Caco-2 (cell line): ENCODE measurements at regions not wholly inside any gene's neighbourhood (a gene's known extent, or its start where the extent isn't known, plus 50 kb on each side); places are given as distances from the start of the nearest gene placed in this dataset.

Experiments
- BruUV-seq: library from RNA; stranded (reverse); fragments of 400-500 nt; replicated peaks from 2 replicates; lab custom pipeline; 2021; lab: Mats Ljungman, UMichigan
- CTCF ChIA-PET: fragments of 300-600 bp; sonication (Branson Sonifier 250); formaldehyde crosslinking; loops from one replicate; lab custom pipeline; 2022; ENCODE audit warnings: antibody characterized with exemption; lab: Charles Lee
- POLR2A ChIA-PET: fragments of 300-600 bp; sonication (Branson Sonifier 250); formaldehyde crosslinking; loops from one replicate; lab custom pipeline; 2022; ENCODE audit warnings: antibody characterized with exemption; lab: Charles Lee
- DNase-seq, 2 experiments: peaks; one replicate each; pipeline versions ENCODE4 v3.0.0 to v3.0.0-alpha.2; 2020 to 2022
- H3K27me3 ChIP-seq: replicated peaks from 2 replicates; pipeline ENCODE4 v1.6.0; 2011; ENCODE audit warnings: low read length; ENCODE audit not compliant: control insufficient read depth, insufficient read depth
- H3K36me3 ChIP-seq: 2 replicates; pipeline ENCODE4 v1.5.1; 2011; ENCODE audit warnings: low read length; ENCODE audit not compliant: control insufficient read depth, insufficient read depth
- H3K4me1 ChIP-seq: fragments of 250-450 bp; sonication (Bioruptor Pico); 2 replicates; pipeline ENCODE4 v1.5.1; 2020; ENCODE audit warnings: mild to moderate bottlenecking
- H3K4me3 ChIP-seq: 2 replicates; pipeline ENCODE4 v1.5.1; 2011; ENCODE audit warnings: low read depth, mild to moderate bottlenecking, control low read depth, low read length
- H3K9me3 ChIP-seq: fragments of 250-450 bp; sonication (Bioruptor Pico); 2 replicates; pipeline ENCODE4 v1.5.1; 2020; ENCODE audit warnings: mild to moderate bottlenecking, moderate library complexity
- H3K27ac Mint-ChIP-seq: one replicate; pipeline ENCODE4 v1.8.0; 2022; ENCODE audit warnings: mixed read lengths; ENCODE audit not compliant: unreplicated experiment
- H3K27me3 Mint-ChIP-seq: one replicate; pipeline ENCODE4 v1.8.0; 2022; ENCODE audit warnings: mixed read lengths; ENCODE audit not compliant: insufficient read depth, unreplicated experiment
- H3K36me3 Mint-ChIP-seq: one replicate; pipeline ENCODE4 v1.8.0; 2022; ENCODE audit warnings: mild to moderate bottlenecking, mixed read lengths; ENCODE audit not compliant: insufficient read depth, unreplicated experiment
- H3K4me1 Mint-ChIP-seq: one replicate; pipeline ENCODE4 v1.8.0; 2022; ENCODE audit warnings: low read depth, mixed read lengths; ENCODE audit not compliant: unreplicated experiment
- H3K4me3 Mint-ChIP-seq: one replicate; pipeline ENCODE4 v1.8.0; 2022; ENCODE audit warnings: mild to moderate bottlenecking, moderate library complexity, mixed read lengths; ENCODE audit not compliant: unreplicated experiment
- H3K9me3 Mint-ChIP-seq: one replicate; pipeline ENCODE4 v1.8.0; 2022; ENCODE audit warnings: mixed read lengths; ENCODE audit not compliant: unreplicated experiment
- intact Hi-C: fragments of 100-400 bp; cut with micrococcal nuclease; formaldehyde crosslinking; loops from one replicate; pipeline ENCODE4 v1.10.0; 2022; ENCODE audit not compliant: unreplicated experiment
- TF ChIP-seq, protein P1 (sequence below), 2 experiments: fragments of 200-600 bp in 1 of 2; IDR thresholded peaks; 1 replicate in 1 of 2; 2 replicates in 1 of 2; pipeline versions ENCODE4 v1.5.1 to v1.8.0; 2011 to 2022; ENCODE audit warnings: antibody characterized with exemption in 1 of 2, control low read depth in 1 of 2, inconsistent platforms in 1 of 2, low read depth in 1 of 2, low read length in 1 of 2, mild to moderate bottlenecking in 1 of 2, moderate library complexity in 1 of 2; ENCODE audit not compliant: insufficient read depth in 1 of 2, severe bottlenecking in 1 of 2, unreplicated experiment in 1 of 2

DNA sequence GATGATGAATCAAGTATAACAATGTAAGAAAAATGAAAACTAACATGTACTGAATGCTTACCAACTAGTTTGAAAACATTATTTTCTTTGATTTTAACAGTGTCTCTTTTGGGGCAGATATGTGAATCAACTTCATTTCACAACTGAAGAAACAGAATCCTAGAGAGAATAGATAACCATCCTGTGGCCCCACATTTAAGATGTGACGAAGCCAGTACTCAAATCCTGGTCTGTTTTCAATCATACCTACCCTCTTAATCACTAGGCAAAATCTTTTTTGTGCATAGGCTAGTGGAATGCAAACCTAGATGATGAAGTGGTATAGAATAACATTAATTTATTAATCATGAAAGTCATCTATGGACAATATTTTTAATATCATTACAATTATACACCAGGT, 371.6 kb upstream of the EPHA7 start:
- H3K9me3 ChIP-seq, result no peaks in the 10 kb centered on the region
- Mint-ChIP-seq H3K27me3 (no peaks in the 10 kb centered on the region), H3K36me3 (no peaks in the 10 kb centered on the region), H3K9me3 (no peaks in the 10 kb centered on the region), H3K27ac (no peak overlapping the region), H3K4me1 (no peaks in the 10 kb centered on the region), H3K4me3 (no peak overlapping the region)
- intact Hi-C loops, result no loop called here
- H3K36me3 ChIP-seq, result no peaks in the 10 kb centered on the region
- no peaks in the 10 kb centered on the region for H3K4me1 ChIP-seq
- no peak for DNase-seq
- H3K4me3 ChIP-seq, result no peak overlapping the region
- ChIA-PET CTCF (no interaction called here), POLR2A (no interaction called here)
- no TSS peak for BruUV-seq
- H3K27me3 ChIP-seq, result no peaks in the 10 kb centered on the region
- TF ChIP-seq, protein P1, sequence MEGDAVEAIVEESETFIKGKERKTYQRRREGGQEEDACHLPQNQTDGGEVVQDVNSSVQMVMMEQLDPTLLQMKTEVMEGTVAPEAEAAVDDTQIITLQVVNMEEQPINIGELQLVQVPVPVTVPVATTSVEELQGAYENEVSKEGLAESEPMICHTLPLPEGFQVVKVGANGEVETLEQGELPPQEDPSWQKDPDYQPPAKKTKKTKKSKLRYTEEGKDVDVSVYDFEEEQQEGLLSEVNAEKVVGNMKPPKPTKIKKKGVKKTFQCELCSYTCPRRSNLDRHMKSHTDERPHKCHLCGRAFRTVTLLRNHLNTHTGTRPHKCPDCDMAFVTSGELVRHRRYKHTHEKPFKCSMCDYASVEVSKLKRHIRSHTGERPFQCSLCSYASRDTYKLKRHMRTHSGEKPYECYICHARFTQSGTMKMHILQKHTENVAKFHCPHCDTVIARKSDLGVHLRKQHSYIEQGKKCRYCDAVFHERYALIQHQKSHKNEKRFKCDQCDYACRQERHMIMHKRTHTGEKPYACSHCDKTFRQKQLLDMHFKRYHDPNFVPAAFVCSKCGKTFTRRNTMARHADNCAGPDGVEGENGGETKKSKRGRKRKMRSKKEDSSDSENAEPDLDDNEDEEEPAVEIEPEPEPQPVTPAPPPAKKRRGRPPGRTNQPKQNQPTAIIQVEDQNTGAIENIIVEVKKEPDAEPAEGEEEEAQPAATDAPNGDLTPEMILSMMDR (IDR thresholded peaks at IDR 0.05; ENCODE audit: insufficient read depth in 1 of 2, low read depth in 1 of 2, low read length in 1 of 2, severe bottlenecking in 1 of 2, unreplicated experiment in 1 of 2), result no peak

DNA sequence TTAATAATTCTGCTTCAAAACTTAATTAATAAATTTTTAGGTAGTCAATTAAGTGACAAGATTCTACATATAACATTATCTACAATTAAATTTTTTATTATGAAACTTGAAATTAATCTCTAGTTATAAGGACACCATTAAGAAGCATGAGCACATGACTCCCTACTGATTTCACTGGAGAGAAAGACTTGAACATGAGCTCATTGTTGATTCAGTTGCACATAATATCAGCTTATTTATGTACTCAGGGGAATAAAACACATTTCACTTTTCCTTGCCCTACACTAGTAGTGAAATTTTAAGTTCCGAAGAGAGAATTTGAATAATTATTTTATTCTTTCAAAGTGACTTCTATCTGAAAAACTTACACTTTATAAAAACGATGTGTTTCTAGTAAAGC, 370.2 kb upstream of the EPHA7 start:
- CTCF ChIA-PET, result no interaction called here
- no peak overlapping the region for H3K4me3 ChIP-seq
- Mint-ChIP-seq H3K27ac (no peak overlapping the region), H3K9me3 (no peaks in the 10 kb centered on the region), H3K27me3 (no peaks in the 10 kb centered on the region), H3K36me3 (no peaks in the 10 kb centered on the region), H3K4me3 (no peak overlapping the region), H3K4me1 (no peaks in the 10 kb centered on the region)
- no peaks in the 10 kb centered on the region for H3K27me3 ChIP-seq
- no peaks in the 10 kb centered on the region for H3K4me1 ChIP-seq
- POLR2A ChIA-PET, result no interaction called here
- TF ChIP-seq, protein P1 (IDR thresholded peaks at IDR 0.05; ENCODE audit: insufficient read depth in 1 of 2, low read depth in 1 of 2, low read length in 1 of 2, severe bottlenecking in 1 of 2, unreplicated experiment in 1 of 2), result no peak
- no peak for DNase-seq
- H3K36me3 ChIP-seq, result no peaks in the 10 kb centered on the region
- BruUV-seq, result no TSS peak
- H3K9me3 ChIP-seq, result no peaks in the 10 kb centered on the region
- intact Hi-C loops, result no loop called here

DNA sequence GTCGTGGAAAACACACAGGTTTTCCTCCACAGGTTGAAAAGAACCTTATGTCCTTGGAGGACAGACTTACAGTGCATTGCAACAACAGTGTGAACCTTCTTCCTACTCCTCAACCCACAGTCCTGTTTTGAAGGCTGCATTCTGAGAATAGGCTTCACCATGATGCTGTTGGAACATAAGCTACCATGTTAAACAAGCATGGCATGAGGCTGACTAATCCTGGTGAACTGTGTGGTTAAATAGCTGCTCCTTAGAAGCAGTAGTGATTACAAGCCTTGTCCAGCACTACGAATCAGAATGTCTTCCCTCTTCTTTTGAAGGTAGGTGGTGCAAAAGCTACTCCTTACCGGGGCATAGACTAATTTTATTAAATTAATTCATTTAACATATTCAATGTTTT, 368.5 kb upstream of the EPHA7 start:
- Mint-ChIP-seq H3K4me3 (no peak overlapping the region), H3K36me3 (no peaks in the 10 kb centered on the region), H3K27ac (no peak overlapping the region), H3K27me3 (no peaks in the 10 kb centered on the region), H3K9me3 (no peaks in the 10 kb centered on the region), H3K4me1 (no peaks in the 10 kb centered on the region)
- POLR2A ChIA-PET, result no interaction called here
- Histone ChIP-seq H3K27me3 (no peaks in the 10 kb centered on the region), H3K4me1 (no peaks in the 10 kb centered on the region), H3K9me3 (no peaks in the 10 kb centered on the region), H3K36me3 (no peaks in the 10 kb centered on the region), H3K4me3 (no peak overlapping the region)
- no TSS peak for BruUV-seq
- intact Hi-C loops, result no loop called here
- CTCF ChIA-PET, result no interaction called here
- TF ChIP-seq, protein P1 (IDR thresholded peaks at IDR 0.05; ENCODE audit: insufficient read depth in 1 of 2, low read depth in 1 of 2, low read length in 1 of 2, severe bottlenecking in 1 of 2, unreplicated experiment in 1 of 2), result no peak
- DNase-seq, result no peak
